HG03354 (cell line): ENCODE measurements at regions not wholly inside any gene's neighbourhood (a gene's known extent, or its start where the extent isn't known, plus 50 kb on each side); places are given as distances from the start of the nearest gene placed in this dataset.

ENCODE experiments used
- ATAC-seq: cut with Tn5 transposase; IDR thresholded peaks from one replicate; pipeline ENCODE4 v1.9.1; 2021; ENCODE audit warnings: mild to moderate bottlenecking; ENCODE audit not compliant: unreplicated experiment, poor library complexity, severe bottlenecking

- ATAC-seq = no peak
Observed at GRCh38 chr11:112499153-112499880, 238.7 kb upstream of the PLET1 start.

GRCh38 chr11:112499881-112500204 lies 239.2 kb upstream of the PLET1 start:
- no peak for ATAC-seq

GRCh38 chr11:112503410-112503809 lies 242.8 kb upstream of the PLET1 start:
- no peak for ATAC-seq

DNA sequence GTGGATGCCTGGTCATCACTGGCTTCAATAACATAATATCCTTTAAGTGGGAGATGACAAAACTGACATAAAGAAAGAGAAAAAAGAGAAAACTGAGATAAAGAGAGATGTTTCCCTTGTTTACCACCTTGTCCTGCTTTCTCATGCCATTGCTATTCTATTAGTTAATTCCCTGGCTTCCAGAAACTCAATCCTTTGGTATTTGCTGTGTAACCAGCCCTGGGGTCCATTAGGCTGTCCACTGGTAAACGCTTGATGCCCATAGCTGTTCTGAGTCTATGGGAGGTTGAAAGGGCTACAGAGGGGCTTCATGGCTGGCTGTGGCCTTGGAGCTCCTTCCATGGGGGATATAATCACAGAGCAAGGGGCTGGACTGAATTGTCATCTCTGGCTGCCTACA lies 243.4 kb upstream of the PLET1 start:
- ATAC-seq = no peak

- no peak for ATAC-seq
Observed at GRCh38 chr11:112506852-112507251, 246.2 kb upstream of the PLET1 start.

GRCh38 chr11:112507281-112507680 lies 246.6 kb upstream of the PLET1 start:
- ATAC-seq = no peak

- ATAC-seq = no peak
Observed at GRCh38 chr11:112508750-112509149, 248.1 kb upstream of the PLET1 start.

- ATAC-seq = no peak
Observed at GRCh38 chr11:112509300-112509699, 248.6 kb upstream of the PLET1 start.

GRCh38 chr11:112511271-112511670 lies 250.6 kb upstream of the PLET1 start:
- ATAC-seq = no peak

GRCh38 chr11:112511911-112512310 lies 251.3 kb upstream of the PLET1 start:
- ATAC-seq = no peak

- no peak for ATAC-seq
Observed at GRCh38 chr11:112513417-112513816, 252.8 kb upstream of the PLET1 start.

GRCh38 chr11:112514011-112514740 lies 253.5 kb upstream of the PLET1 start:
- ATAC-seq = no peak

DNA sequence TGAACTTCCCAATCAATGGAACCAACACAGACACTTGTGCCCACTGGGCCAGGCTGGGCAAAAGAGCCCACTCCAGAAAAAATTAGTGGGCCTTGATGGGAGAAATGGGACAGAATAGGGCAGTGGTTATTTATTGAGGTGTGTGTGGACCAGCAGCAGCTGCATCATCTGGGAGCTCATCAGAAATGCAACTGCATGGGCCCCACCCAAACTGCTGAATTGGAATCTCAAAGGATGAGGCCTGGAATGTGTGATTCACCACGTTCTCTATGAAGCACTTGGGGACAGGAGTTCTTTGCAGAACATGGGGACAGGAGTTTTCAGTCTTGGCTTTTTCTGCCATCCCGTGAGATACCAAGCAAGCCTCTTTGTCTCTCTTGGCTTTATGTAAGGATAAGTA lies 255.6 kb upstream of the PLET1 start:
- no peak for ATAC-seq

- ATAC-seq = no peak
Observed at GRCh38 chr11:112516755-112517154, 256.1 kb upstream of the PLET1 start.

GRCh38 chr11:112518371-112518770 lies 257.7 kb upstream of the PLET1 start:
- ATAC-seq = no peak

GRCh38 chr11:112519751-112520150 lies 259.1 kb upstream of the PLET1 start:
- no peak for ATAC-seq

DNA sequence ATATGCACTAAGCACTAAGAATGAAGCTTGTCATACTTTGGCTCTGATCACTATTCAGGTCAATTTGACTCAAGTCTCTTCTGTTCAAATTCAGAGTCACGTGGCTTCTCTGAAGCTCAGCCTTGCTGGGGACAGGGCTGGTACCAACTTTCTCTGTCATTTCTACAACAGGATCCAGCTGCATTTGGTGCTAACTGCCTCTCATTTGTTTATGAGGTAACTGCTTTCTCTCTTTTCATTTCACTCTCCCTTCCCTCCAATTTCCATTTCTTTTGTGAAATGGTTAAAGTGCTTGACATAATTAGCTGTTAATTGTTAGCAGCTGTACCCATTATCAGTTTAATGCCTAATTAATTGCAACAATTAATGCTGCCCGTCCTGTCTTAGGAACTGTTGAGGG lies 259.7 kb upstream of the PLET1 start:
- no peak for ATAC-seq

- no peak for ATAC-seq
Observed at GRCh38 chr11:112522536-112522935, 261.9 kb upstream of the PLET1 start.

- ATAC-seq = no peak
Observed at GRCh38 chr11:112523031-112523430, 262.4 kb upstream of the PLET1 start.

DNA sequence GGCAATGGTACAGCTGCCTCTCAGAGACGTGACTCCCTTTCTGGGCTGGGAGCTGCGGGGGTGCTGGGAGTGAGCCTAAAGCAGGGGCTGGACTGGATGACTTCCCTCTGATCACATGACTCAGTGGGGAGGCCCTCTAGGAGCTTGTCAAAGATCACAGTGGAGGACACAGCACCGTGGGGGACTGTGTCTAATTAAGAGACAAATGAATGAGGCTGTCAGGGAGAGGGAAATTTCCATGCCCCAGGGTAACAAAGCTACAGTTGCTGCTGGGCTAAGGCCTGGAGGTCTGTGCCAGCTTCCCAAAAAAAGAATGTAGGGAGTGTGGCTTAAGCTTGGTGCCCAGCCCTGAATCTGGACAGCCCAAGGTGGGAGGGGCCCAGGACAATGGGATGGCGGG lies 262.8 kb upstream of the PLET1 start:
- no peak for ATAC-seq

- no peak for ATAC-seq
Observed at GRCh38 chr11:112523951-112524350, 263.3 kb upstream of the PLET1 start.

- no peak for ATAC-seq
Observed at GRCh38 chr11:112524798-112525197, 264.1 kb upstream of the PLET1 start.
